ENCODE measurements at regions not wholly inside any gene's neighbourhood (a gene's known extent, or its start where the extent isn't known, plus 50 kb on each side); places are given as distances from the start of the nearest gene placed in this dataset.

DNA sequence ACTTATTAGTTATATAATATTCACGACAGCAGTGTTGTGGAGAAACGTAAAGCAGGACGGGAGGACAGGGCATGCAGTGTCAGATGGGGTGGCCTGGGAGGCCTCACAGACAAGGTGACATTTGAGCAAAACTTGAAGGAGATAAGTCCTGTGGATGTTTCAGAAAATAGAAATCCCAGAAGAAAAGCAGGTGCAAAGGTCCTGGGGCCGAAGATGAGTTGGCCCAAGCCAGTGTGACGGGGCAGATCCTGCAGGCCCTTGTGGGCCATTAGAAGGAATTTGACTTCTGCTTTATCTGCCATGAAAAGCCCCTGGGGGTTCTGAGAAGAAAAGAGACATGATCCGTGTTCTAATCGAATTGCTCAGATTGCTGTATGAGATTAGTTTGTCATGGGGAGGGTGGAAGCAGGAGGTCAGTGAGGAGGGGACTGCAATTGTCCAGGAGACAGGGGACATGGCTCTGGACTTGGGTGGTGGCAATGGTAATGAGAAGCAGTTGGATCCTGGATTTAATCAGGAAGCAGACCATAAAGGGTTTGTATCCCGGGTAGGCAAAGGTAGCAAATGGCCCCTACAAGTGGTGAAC lies 437.4 kb upstream of the SULF2 start:
- H3K4me3 ChIP-seq (replicated peaks in 1 of 3; ENCODE audit: insufficient read depth in 1 of 3, low read depth in 2 of 3, low read length in 3 of 3): no peak overlapping the region
- CTCF ChIA-PET (ENCODE audit: low intra/inter-chr PET ratio, low total read pairs): no interaction called here
- 40% methylated on average over 8 of the region's 8 CpGs for WGBS (ENCODE audit: low lambda C conversion rate)

More for the DNA sequence above, 437.4 kb upstream of the SULF2 start:
- ATAC-seq (no peak), DNase-seq (ENCODE audit: low spot score) (no peak), FAIRE-seq (no peak)
- H3K4me1 ChIP-seq (ENCODE audit: insufficient read depth, low read length): no peaks in the 10 kb centered on the region
- H3K79me2 ChIP-seq (ENCODE audit: insufficient read depth, low read length): no peaks in the 10 kb centered on the region
- BruUV-seq (replicated peaks): no TSS peak
- no peaks in the 10 kb centered on the region for H3K9me3 ChIP-seq (ENCODE audit: low read length)
- in situ Hi-C loops (cut with HindIII; ENCODE audit: extremely low pct_ligation_motif_present, low pct_unique_long_range_greater_than_20kb) (no loop called here), intact Hi-C loops (cut with micrococcal nuclease; ENCODE audit: unreplicated experiment) (no loop called here)
- H3K9ac ChIP-seq (ENCODE audit: insufficient read depth, low read depth, low read length): no peak overlapping the region
- no peaks in the 10 kb centered on the region for H3K36me3 ChIP-seq (replicated peaks in 1 of 2; ENCODE audit: control insufficient read depth in 1 of 2, insufficient read depth in 2 of 2, low read length in 2 of 2)
- no peak overlapping the region for H3K4me2 ChIP-seq (ENCODE audit: low read depth, low read length)
- peaks cover 0 to 3% of the 10 kb centered on the region in 2 experiments; a peak in 2 of 5 replicates for H3K27me3 ChIP-seq (ENCODE audit: control insufficient read depth in 1 of 2, insufficient read depth in 2 of 2, low read length in 2 of 2)
- POLR2A ChIA-PET: no interaction called here
- H3K27ac ChIP-seq (ENCODE audit: extremely low read length, insufficient read depth, low read length): no peak overlapping the region
- TF ChIP-seq HES4 (CRISPR knock-in tag; IDR thresholded peaks at IDR 0.05; ENCODE audit: borderline replicate concordance) (no peak), ZNF251 (CRISPR knock-in tag; IDR thresholded peaks at IDR 0.05) (no peak), MAZ (IDR thresholded peaks at IDR 0.05; ENCODE audit: borderline replicate concordance, low read depth, low read length) (no peak), MAZ (CRISPR knock-in tag; IDR thresholded peaks at IDR 0.05; ENCODE audit: low read depth) (no peak), ZNF317 (CRISPR knock-in tag; IDR thresholded peaks at IDR 0.05) (no peak), ZNF335 (CRISPR knock-in tag; IDR thresholded peaks at IDR 0.05) (no peak), ZFP41 (CRISPR knock-in tag; IDR thresholded peaks at IDR 0.05; ENCODE audit: borderline replicate concordance) (no peak), RFX5 (IDR thresholded peaks at IDR 0.05; ENCODE audit: low read depth, low read length) (no peak), MYNN (CRISPR knock-in tag; IDR thresholded peaks at IDR 0.05; ENCODE audit: low read depth) (no peak), RAD51 (IDR thresholded peaks at IDR 0.05; ENCODE audit: borderline replicate concordance) (no peak), ZBTB4 (CRISPR knock-in tag; IDR thresholded peaks at IDR 0.05; ENCODE audit: borderline replicate concordance) (no peak)
- TF ChIP-seq, protein P1, sequence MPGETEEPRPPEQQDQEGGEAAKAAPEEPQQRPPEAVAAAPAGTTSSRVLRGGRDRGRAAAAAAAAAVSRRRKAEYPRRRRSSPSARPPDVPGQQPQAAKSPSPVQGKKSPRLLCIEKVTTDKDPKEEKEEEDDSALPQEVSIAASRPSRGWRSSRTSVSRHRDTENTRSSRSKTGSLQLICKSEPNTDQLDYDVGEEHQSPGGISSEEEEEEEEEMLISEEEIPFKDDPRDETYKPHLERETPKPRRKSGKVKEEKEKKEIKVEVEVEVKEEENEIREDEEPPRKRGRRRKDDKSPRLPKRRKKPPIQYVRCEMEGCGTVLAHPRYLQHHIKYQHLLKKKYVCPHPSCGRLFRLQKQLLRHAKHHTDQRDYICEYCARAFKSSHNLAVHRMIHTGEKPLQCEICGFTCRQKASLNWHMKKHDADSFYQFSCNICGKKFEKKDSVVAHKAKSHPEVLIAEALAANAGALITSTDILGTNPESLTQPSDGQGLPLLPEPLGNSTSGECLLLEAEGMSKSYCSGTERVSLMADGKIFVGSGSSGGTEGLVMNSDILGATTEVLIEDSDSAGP (CRISPR knock-in tag; IDR thresholded peaks at IDR 0.05; ENCODE audit: borderline replicate concordance): no peak
- no peaks in the 10 kb centered on the region for H4K20me1 ChIP-seq (ENCODE audit: insufficient read depth, low read length)
- no peak overlapping the region for H2AFZ ChIP-seq (ENCODE audit: low read length)
